Occipital lobe (tissue), 1 donor: ENCODE measurements at regions not wholly inside any gene's neighbourhood (a gene's known extent, or its start where the extent isn't known, plus 50 kb on each side); places are given as distances from the start of the nearest gene placed in this dataset.

Experiments used
- DNase-seq: peaks from one replicate; lab custom pipeline; 2025; lab: John Stamatoyannopoulos, UW

DNA sequence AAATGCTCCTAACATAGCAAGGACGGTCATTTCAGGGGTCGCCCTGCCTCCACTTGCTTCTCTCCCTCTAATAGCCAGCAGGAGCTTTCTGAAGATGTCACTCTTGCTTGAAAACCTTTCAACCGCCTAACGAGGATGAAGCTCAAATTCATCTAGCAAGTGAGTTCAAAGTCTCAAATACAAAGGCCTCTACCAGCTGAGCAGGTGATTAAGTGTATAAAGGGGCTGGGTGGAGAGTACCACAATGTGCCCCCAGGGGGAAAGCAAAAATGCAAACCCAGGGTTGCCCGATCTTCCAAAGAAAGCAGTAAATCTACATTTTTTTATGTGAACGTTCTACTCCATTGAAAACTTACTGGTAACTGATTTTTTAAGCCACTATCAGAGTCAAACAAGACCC lies 50.4 kb upstream of the GRIP2 start:
- DNase-seq, result no peak

DNA sequence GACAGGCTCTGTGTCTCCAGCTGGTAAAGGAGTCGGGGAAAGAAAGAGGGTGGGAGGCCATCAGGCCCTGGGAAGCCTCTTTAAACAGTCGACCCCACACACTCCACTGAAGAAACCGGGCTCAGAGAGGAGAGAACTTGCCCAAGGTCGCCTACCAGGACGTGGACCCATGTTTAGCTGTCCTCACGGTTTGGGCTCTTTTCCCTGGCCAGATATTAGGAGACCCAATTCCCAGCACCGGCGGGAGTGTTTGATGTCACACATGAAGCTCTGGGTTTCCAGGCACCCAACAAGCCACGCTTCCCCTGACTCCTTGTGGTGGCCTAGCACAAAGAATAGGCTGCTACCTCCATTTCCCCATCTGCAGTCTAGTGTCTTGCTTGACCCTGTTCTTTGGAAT lies 52.2 kb upstream of the GRIP2 start:
- no peak for DNase-seq

DNA sequence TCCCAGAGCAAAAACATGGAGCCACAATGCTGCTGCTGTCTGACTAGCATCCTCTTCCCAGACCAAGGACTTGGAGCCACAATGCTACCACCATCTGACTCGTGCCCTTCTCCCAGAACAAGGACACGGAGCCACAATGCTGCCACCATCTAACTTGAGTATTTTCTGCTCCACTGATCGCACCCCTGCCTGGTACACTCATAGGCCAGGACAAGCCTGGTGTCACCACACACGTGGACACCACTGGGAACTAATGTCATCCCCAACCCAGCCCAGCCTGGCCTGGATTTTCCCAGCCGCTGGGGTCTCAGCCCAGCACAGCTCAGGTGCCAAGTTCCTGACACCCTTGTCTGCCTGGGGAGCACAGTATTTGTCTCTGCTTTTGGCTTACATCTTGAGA lies 52.7 kb upstream of the GRIP2 start:
- no peak for DNase-seq

DNA sequence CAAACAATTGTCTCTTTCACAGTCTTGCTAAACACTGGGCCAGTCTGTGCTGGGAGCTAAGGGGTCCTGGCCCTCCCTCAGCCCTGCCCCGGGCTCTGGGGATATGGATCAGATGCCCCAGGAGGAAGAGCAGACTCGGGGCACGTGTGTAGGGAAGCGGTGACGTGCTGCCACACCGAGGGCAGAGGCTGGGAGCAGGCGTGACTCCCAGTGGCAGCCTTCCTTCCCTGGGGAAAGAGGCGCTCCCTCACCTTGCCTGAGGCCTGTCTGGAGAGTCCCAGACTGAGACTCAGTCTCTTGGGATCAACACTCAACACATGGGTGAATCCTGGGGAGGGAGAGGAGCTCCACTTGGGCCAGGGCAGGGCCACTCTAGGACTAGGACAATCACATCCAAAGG lies 54.1 kb upstream of the GRIP2 start:
- no peak for DNase-seq

DNA sequence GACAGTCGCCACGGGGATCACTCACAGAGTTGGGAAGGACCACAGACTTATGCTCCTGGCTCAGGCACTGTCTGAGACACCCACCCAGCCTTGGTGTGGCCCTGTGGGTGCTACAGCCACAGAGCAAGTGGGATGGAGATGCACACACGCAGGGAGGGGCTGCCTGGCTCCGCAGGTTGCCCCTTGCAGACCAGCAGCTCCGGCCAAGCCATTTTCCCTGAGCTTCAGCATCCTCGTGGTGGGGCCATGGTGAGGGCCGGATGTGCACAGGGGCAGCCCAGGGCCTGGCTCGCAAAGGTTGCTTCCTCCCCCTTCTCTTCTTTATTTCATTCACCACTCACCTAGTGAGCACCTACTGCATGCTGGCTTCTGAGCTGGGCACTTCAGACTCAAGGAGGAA lies 55.4 kb upstream of the GRIP2 start:
- DNase-seq, result no peak

DNA sequence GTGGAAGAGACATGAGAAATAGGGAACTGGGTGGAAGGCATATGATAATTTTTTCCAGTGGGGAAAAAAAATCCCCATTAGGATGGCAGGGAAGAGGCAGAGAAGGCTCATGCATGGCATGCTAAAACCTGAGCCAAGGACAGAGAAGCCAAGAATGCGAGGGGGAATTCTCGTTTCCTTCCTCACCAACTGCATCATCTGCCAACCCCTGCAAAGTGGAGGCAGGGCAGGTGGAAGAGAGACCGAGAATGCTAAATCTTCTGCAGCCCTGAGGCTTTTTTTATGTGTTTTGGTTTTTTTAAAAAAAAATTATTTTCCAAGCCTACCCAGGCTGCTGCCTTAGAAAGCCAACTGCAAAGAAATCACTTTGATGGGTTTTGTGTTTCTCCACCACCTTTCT lies 54.3 kb upstream of the CCDC174 start:
- no peak for DNase-seq

DNA sequence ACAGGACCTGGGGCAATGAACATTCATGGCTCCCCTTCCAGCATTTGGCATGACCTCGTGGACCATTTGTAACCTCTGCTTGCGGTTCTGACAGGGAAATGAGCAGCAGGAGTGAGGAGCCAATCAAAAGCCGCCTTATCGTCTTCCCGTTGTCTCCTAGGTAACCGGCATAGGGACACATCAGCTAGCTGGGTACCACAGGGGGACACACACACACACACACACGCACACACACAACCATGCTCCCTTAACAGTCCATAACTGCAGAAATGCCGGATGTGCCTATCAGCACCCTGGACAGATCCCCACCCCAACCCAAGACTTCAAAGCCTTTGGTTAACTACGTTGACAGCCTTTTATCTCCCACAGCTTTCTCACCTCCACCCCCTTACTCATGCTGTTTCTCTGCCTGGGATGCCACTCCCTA lies 53.4 kb upstream of the CCDC174 start:
- peak; percentile 16 for DNase-seq

DNA sequence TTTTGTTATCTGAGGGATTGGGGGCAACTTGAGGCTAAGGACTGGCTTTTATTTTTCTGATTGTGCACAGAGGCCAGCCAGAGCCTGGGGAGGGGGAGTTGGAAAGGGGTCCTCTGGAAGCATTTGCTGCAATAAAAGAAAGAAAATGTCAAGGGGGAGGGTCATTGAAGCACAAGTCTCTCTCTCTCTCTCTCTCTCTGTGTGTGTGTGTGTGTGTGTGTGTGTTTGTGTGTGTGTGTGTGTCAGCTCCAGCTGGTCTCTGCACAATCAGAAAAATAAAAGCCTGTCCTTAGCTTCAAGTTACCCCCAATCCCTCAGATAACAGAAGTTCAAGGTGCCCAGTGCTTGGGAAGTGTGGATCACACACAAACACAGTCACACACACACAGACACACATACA lies 52.1 kb upstream of the CCDC174 start:
- DNase-seq, result no peak

DNA sequence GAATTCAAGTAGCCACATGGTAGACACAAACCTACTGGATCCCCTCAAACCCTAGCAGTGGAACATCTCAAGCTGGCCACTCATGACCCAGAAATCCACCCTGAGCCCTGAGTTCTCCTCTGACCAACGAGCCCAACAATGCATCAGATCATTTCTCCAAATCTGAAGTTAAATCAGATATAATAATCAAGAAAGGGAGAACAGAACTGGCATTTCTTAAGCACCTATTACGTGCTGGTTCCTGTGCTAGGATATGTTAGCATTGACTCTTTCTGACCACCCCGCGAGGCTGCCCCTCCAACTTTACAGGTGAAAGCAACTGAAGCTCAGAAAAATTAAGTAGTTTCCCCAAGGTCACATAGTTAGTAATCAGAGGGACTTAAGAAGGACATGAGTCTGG lies 51.5 kb upstream of the CCDC174 start:
- DNase-seq, result no peak

DNA sequence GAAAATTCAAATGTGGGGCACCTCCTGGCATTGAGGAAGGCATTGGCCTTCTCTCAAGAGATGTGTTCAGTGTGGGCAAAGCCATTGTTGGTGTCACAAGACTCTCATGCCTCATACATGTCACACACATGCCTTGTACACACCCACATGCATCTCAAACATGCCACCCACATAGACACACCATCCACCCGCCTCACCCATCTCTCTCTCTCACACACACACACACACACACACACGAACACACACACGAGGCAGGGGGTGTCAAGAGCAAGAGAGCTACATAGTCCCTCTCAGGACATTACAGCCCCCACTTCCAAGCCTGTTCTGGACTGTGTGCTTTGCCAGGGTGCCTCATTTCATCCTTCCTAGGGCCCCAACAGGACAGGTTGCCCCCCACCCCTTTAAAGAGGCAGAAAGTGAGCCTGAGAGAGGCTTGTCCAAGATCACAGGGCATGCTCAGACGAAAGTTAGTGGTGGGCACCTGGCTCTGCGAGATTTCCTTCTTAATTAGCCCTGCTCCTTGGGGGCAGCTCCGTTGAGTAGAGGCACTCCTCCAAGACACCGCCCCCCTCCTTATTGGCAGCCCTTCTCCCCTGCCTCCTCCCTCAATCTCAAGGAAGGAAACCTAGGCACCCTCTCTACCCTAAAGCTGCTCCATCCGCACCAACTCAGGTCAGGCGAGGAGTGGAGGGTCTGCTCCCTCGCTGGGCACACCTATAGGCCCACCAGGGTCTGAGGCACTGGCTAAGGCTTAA lies 50.5 kb upstream of the CCDC174 start:
- DNase-seq, result no peak

DNA sequence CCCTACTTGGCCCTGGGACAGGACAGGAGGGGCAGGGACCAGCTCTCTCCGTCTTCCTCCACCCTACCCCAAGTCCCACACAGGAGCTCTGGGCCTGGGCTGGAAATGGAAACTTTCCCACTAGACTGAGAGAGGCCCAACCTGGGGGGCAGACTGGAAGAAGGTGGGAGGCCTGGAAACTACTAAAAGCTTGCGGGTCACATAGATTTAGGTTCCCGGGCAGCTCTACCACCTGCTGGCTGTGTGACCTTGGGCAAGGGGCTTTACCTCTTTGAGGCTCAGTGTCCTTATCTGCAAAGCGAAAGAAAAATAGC lies 49.9 kb upstream of the CCDC174 start:
- DNase-seq, result no peak
